Body of pancreas (tissue), 4 donors: ENCODE measurements at regions not wholly inside any gene's neighbourhood (a gene's known extent, or its start where the extent isn't known, plus 50 kb on each side); places are given as distances from the start of the nearest gene placed in this dataset.

Source experiments
- POLR2A ChIP-seq, 3 donors: fragments of 450-650 bp; IDR thresholded peaks; one replicate each; pipeline ENCODE4 v1.6.1; 2016; ENCODE audit warnings: antibody characterized with exemption in 3 of 3, mild to moderate bottlenecking in 2 of 3
- TF ChIP-seq, protein P1 (sequence below), 7 experiments: fragments of 450-650 bp in 4 of 7; fragments of 200-600 bp in 3 of 7; sonication (generic) in 3 of 7; IDR thresholded peaks; one replicate each; pipeline ENCODE4 v1.5.1; 2016 to 2019; ENCODE audit warnings: antibody characterized with exemption in 7 of 7

DNA sequence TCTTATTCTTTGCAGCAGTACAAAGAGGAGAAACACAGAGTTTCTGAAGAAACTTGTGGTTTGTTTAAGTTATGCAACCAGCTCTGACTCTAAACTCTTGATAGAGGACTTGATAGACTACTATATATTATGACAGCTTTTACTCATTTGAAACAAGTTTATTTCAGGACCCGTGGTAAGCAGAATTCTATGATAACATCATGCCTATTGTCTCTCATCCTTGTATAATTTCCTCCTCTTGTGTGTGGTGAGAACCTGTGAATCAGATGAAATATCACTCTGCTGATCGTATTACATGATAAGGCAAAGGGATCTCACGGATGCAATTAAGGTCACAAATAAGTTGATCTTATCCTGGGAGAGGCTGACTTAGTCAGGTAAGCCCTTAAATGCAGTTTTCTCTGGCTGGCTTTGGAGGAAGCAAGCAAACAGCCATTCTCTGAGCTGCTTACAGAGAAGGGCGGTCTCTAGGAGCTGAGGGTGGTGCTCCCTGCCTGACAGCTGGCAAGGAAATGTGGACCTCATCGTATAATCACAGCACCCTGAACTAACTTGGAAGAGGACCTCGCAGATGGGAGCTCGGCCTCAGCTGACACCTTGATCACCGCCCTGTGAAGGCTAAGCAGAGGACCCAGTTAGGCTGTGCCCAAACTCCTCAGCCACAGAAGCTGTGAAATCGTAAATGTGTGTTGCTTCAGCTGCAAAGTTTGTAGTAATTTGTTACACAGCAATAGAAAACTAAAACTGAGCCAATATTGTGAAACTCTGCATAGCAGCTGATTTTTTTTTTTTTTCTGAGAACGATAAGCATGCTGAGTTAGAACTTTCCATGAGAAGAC, 151.1 kb upstream of the DPT start:
- TF ChIP-seq, protein P1, sequence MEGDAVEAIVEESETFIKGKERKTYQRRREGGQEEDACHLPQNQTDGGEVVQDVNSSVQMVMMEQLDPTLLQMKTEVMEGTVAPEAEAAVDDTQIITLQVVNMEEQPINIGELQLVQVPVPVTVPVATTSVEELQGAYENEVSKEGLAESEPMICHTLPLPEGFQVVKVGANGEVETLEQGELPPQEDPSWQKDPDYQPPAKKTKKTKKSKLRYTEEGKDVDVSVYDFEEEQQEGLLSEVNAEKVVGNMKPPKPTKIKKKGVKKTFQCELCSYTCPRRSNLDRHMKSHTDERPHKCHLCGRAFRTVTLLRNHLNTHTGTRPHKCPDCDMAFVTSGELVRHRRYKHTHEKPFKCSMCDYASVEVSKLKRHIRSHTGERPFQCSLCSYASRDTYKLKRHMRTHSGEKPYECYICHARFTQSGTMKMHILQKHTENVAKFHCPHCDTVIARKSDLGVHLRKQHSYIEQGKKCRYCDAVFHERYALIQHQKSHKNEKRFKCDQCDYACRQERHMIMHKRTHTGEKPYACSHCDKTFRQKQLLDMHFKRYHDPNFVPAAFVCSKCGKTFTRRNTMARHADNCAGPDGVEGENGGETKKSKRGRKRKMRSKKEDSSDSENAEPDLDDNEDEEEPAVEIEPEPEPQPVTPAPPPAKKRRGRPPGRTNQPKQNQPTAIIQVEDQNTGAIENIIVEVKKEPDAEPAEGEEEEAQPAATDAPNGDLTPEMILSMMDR (IDR thresholded peaks at IDR 0.05), result no peak
- no peak for TF ChIP-seq POLR2A (IDR thresholded peaks at IDR 0.05)
